ENCODE measurements at regions not wholly inside any gene's neighbourhood (a gene's known extent, or its start where the extent isn't known, plus 50 kb on each side); places are given as distances from the start of the nearest gene placed in this dataset.

- no peak for TF ChIP-seq CTCF (IDR thresholded peaks at IDR 0.05)
- TF ChIP-seq POLR2A (IDR thresholded peaks at IDR 0.05) = no peak
These were observed 986.0 kb downstream of the TTLL7 start for GRCh38 chr1:83012950-83013349.

Measured in stomach (tissue), 4 donors.